ENCODE measurements at regions not wholly inside any gene's neighbourhood (a gene's known extent, or its start where the extent isn't known, plus 50 kb on each side); places are given as distances from the start of the nearest gene placed in this dataset.

GRCh38 chr1:184150776-184151531 lies 99.4 kb downstream of the TSEN15 start:
- Histone ChIP-seq H3K4me3 (no peak overlapping the region), H3K9me3 (peaks cover 0 to 7% (median 0%) of the 10 kb centered on the region in 11 donors), H3K36me3 (no peaks in the 10 kb centered on the region), H3K4me1 (peaks cover 4 to 40% (median 31%) of the 10 kb centered on the region in 9 donors), H3K27me3 (no peaks in the 10 kb centered on the region), H3K27ac (peak overlapping the region in 8 of 10 donors; percentile 3 to 88 (median 24))
- DNase-seq, result no peak
- peak in 4 of 8 donors; percentile 6 to 63 (median 34) for ATAC-seq
- intact Hi-C loops (cut with DNase I), result loop anchor here in 1 of 10 donors (5.0 kb wide), 1 partner anchor 61 kb away; no protein-coding TSS in a partner anchor
- WGBS, 2 donors, result 64 to 77% methylated on average over 9 of the region's 9 CpGs
- TF ChIP-seq CTCF (IDR thresholded peaks at IDR 0.05), result no peak

GRCh38 chr1:184152434-184152898 lies 100.9 kb downstream of the TSEN15 start:
- H3K9me3 ChIP-seq, result no peaks in the 10 kb centered on the region
- no peak for TF ChIP-seq CTCF (IDR thresholded peaks at IDR 0.05)
- H3K36me3 ChIP-seq, result no peaks in the 10 kb centered on the region
- peak in 1 of 2 donors; percentile 65 for DNase-seq
- peaks cover 4 to 42% (median 31%) of the 10 kb centered on the region in 9 donors for H3K4me1 ChIP-seq
- ATAC-seq, result peak; percentile 62 to 92 (median 88)
- peak overlapping the region in 9 of 10 donors; percentile 26 to 58 (median 45) for H3K4me3 ChIP-seq
- H3K27me3 ChIP-seq, result no peaks in the 10 kb centered on the region
- intact Hi-C loops (cut with DNase I), result loop anchor here in 1 of 10 donors (5.0 kb wide), 1 partner anchor 60 kb away; no protein-coding TSS in a partner anchor
- WGBS, 2 donors, result 29 to 61% methylated on average over 10 of the region's 10 CpGs
- H3K27ac ChIP-seq, result peak overlapping the region; percentile 66 to 88 (median 78)

GRCh38 chr1:184152974-184153373 lies 101.4 kb downstream of the TSEN15 start:
- intact Hi-C loops (cut with DNase I), result loop anchor here in 1 of 10 donors (5.0 kb wide), 1 partner anchor 59 kb away; no protein-coding TSS in a partner anchor
- WGBS, 2 donors, result 43 to 62% methylated on average over 11 of the region's 11 CpGs
- DNase-seq (no peak), ATAC-seq (peak in 5 of 8 donors; percentile 13 to 29 (median 16))
- H3K4me3 ChIP-seq, result peak overlapping the region in 9 of 10 donors; percentile 26 to 58 (median 45)
- H3K9me3 ChIP-seq, result no peaks in the 10 kb centered on the region
- H3K36me3 ChIP-seq, result no peaks in the 10 kb centered on the region
- no peak for TF ChIP-seq CTCF (IDR thresholded peaks at IDR 0.05)
- peak overlapping the region; percentile 66 to 88 (median 78) for H3K27ac ChIP-seq
- no peaks in the 10 kb centered on the region for H3K27me3 ChIP-seq
- peaks cover 4 to 42% (median 31%) of the 10 kb centered on the region in 9 donors for H3K4me1 ChIP-seq

GRCh38 chr1:184153731-184154130 lies 102.2 kb downstream of the TSEN15 start:
- no peak for TF ChIP-seq CTCF (IDR thresholded peaks at IDR 0.05)
- Histone ChIP-seq H3K27ac (peak overlapping the region in 4 of 10 donors; percentile 79 to 88 (median 88)), H3K36me3 (no peaks in the 10 kb centered on the region), H3K27me3 (no peaks in the 10 kb centered on the region), H3K9me3 (no peaks in the 10 kb centered on the region), H3K4me1 (peaks cover 4 to 42% (median 31%) of the 10 kb centered on the region in 9 donors), H3K4me3 (peak overlapping the region in 1 of 10 donors; percentile 58)
- intact Hi-C loops (cut with DNase I), result loop anchor here in 1 of 10 donors (5.0 kb wide), 1 partner anchor 59 kb away; no protein-coding TSS in a partner anchor
- 65 to 66% methylated on average over 4 of the region's 4 CpGs for WGBS, 2 donors
- ATAC-seq (no peak), DNase-seq (no peak)

All from heart right ventricle (tissue), 16 donors.